BLaER1 treated with 17β-estradiol and CSF1 and Interleukin-3, amounts not matched to agents 10 nM and 100 nM (cell line): ENCODE measurements at regions not wholly inside any gene's neighbourhood (a gene's known extent, or its start where the extent isn't known, plus 50 kb on each side); places are given as distances from the start of the nearest gene placed in this dataset.
"Not testable (repeated sequence)": the region's sequence is repeated elsewhere in the genome, so short reads cannot be mapped to it uniquely, and the experiment has no call there.

Experiments used
- H3K27ac ChIP-seq, 11 experiments: shearing (Covaris generic); formaldehyde crosslinking; 2 replicates each; pipeline ENCODE4 v1.8.1; 2022
- H3K27me3 ChIP-seq, 11 experiments: shearing (Covaris generic); formaldehyde crosslinking; 2 replicates each; pipeline ENCODE4 v1.8.1; 2022
- H3K36me3 ChIP-seq, 11 experiments: shearing (Covaris generic); formaldehyde crosslinking; 2 replicates each; pipeline ENCODE4 v1.8.1; 2022
- H3K4me1 ChIP-seq, 10 experiments: shearing (Covaris generic); formaldehyde crosslinking; 2 replicates each; pipeline ENCODE4 v1.8.1; 2022
- H3K4me2 ChIP-seq, 11 experiments: shearing (Covaris generic); formaldehyde crosslinking; 2 replicates each; pipeline ENCODE4 v1.8.1; 2022
- H3K4me3 ChIP-seq, 10 experiments: shearing (Covaris generic); formaldehyde crosslinking; 2 replicates each; pipeline ENCODE4 v1.8.1; 2022
- H3K9ac ChIP-seq, 11 experiments: shearing (Covaris generic); formaldehyde crosslinking; 2 replicates each; pipeline ENCODE4 v1.8.1; 2022
- H3K9me3 ChIP-seq, 11 experiments: shearing (Covaris generic); formaldehyde crosslinking; replicated peaks in 1 of 11; 2 replicates each; pipeline ENCODE4 v1.8.1; 2022
- H4K20me1 ChIP-seq, 11 experiments: shearing (Covaris generic); formaldehyde crosslinking; 2 replicates each; pipeline ENCODE4 v1.8.1; 2022
- Cebpa-rat ChIP-seq, 11 experiments: shearing (Covaris generic); IDR thresholded peaks; 2 replicates each; pipeline ENCODE4 v1.8.1; 2022

- H4K20me1 ChIP-seq, result no peaks in the 10 kb centered on the region; a peak in 1 of 22 replicates
- 0 out of 22 replicates have a peak, but pooled peaks cover 0 to 4% (median 0%) of the 10 kb centered on the region in 11 experiments for H3K9me3 ChIP-seq
- H3K27me3 ChIP-seq, result no peaks in the 10 kb centered on the region
- H3K4me2 ChIP-seq, result no peak overlapping the region
- H3K4me1 ChIP-seq, result peaks cover 0 to 28% (median 19%) of the 10 kb centered on the region in 10 experiments; a peak in 15 of 20 replicates
- no peak for TF ChIP-seq Cebpa-rat (IDR thresholded peaks at IDR 0.05)
- H3K27ac ChIP-seq, result no peak overlapping the region
- H3K4me3 ChIP-seq, result no peak overlapping the region
- H3K9ac ChIP-seq, result no peak overlapping the region
- H3K36me3 ChIP-seq, result no peaks in the 10 kb centered on the region
These were observed 185.9 kb downstream of the ANKRD60 start for GRCh38 chr20:58042591-58042990.

GRCh38 chr20:58040447-58041290 is 187.8 kb downstream of the ANKRD60 start:
- peaks cover 0 to 23% (median 14%) of the 10 kb centered on the region in 10 experiments; a peak in 15 of 20 replicates for H3K4me1 ChIP-seq
- H3K27ac ChIP-seq, result no peak overlapping the region
- no peak overlapping the region for H3K4me2 ChIP-seq
- no peak overlapping the region for H3K9ac ChIP-seq
- no peaks in the 10 kb centered on the region for H3K27me3 ChIP-seq
- no peak for TF ChIP-seq Cebpa-rat (IDR thresholded peaks at IDR 0.05)
- 0 out of 22 replicates have a peak, but pooled peaks cover 0 to 4% (median 0%) of the 10 kb centered on the region in 11 experiments for H3K9me3 ChIP-seq
- H3K36me3 ChIP-seq, result no peaks in the 10 kb centered on the region
- H3K4me3 ChIP-seq, result no peak overlapping the region
- no peaks in the 10 kb centered on the region for H4K20me1 ChIP-seq

GRCh38 chr20:58039274-58040092 is 189.0 kb downstream of the ANKRD60 start:
- H3K27me3 ChIP-seq, result no peaks in the 10 kb centered on the region
- H3K4me3 ChIP-seq, result no peak overlapping the region
- no peak for TF ChIP-seq Cebpa-rat (IDR thresholded peaks at IDR 0.05)
- H3K27ac ChIP-seq, result no peak overlapping the region
- peaks cover 0 to 21% (median 14%) of the 10 kb centered on the region in 10 experiments; a peak in 15 of 20 replicates for H3K4me1 ChIP-seq
- no peak overlapping the region for H3K9ac ChIP-seq
- H3K4me2 ChIP-seq, result no peak overlapping the region
- 0 out of 22 replicates have a peak, but pooled peaks cover 0 to 4% (median 0%) of the 10 kb centered on the region in 11 experiments for H3K9me3 ChIP-seq
- H4K20me1 ChIP-seq, result no peaks in the 10 kb centered on the region
- no peaks in the 10 kb centered on the region for H3K36me3 ChIP-seq

- TF ChIP-seq Cebpa-rat (IDR thresholded peaks at IDR 0.05), result no peak
- Histone ChIP-seq H3K9me3 (peaks cover 0 to 4% (median 0%) of the 10 kb centered on the region in 11 experiments; a peak in 1 of 22 replicates), H3K27ac (no peak overlapping the region), H3K4me1 (peaks cover 0 to 21% (median 14%) of the 10 kb centered on the region in 10 experiments; a peak in 15 of 20 replicates), H3K9ac (no peak overlapping the region), H3K4me2 (peak overlapping the region in 8 of 11 experiments; percentile 34 to 74 (median 62); a peak in 16 of 22 replicates), H4K20me1 (no peaks in the 10 kb centered on the region), H3K27me3 (no peaks in the 10 kb centered on the region), H3K36me3 (no peaks in the 10 kb centered on the region), H3K4me3 (no peak overlapping the region)
These were observed 190.3 kb downstream of the ANKRD60 start for GRCh38 chr20:58038123-58038654.

GRCh38 chr20:58037631-58038030 is 190.8 kb downstream of the ANKRD60 start:
- Histone ChIP-seq H3K9me3 (peaks cover 0 to 4% (median 0%) of the 10 kb centered on the region in 11 experiments; a peak in 1 of 22 replicates), H3K4me3 (no peak overlapping the region), H4K20me1 (no peaks in the 10 kb centered on the region), H3K27ac (no peak overlapping the region), H3K4me2 (peak overlapping the region in 8 of 11 experiments; percentile 34 to 74 (median 62); a peak in 16 of 22 replicates), H3K4me1 (peaks cover 0 to 26% (median 14%) of the 10 kb centered on the region in 10 experiments; a peak in 15 of 20 replicates), H3K36me3 (no peaks in the 10 kb centered on the region), H3K27me3 (no peaks in the 10 kb centered on the region), H3K9ac (no peak overlapping the region)
- TF ChIP-seq Cebpa-rat (IDR thresholded peaks at IDR 0.05), result no peak

- Histone ChIP-seq H3K27ac (no peak overlapping the region), H3K27me3 (no peaks in the 10 kb centered on the region), H3K9ac (no peak overlapping the region), H3K4me1 (peaks cover 0 to 33% (median 15%) of the 10 kb centered on the region in 10 experiments; a peak in 15 of 20 replicates), H3K9me3 (no peaks in the 10 kb centered on the region; a peak in 1 of 22 replicates), H4K20me1 (no peaks in the 10 kb centered on the region), H3K4me3 (no peak overlapping the region), H3K36me3 (no peaks in the 10 kb centered on the region), H3K4me2 (peak overlapping the region in 2 of 11 experiments; percentile 3 to 24; a peak in 1 of 22 replicates)
- no peak for TF ChIP-seq Cebpa-rat (IDR thresholded peaks at IDR 0.05)
These were observed 195.4 kb downstream of the ANKRD60 start for GRCh38 chr20:58033026-58033536.

GRCh38 chr20:58032599-58032998 is 195.9 kb downstream of the ANKRD60 start:
- no peak for TF ChIP-seq Cebpa-rat (IDR thresholded peaks at IDR 0.05)
- Histone ChIP-seq H3K27me3 (no peaks in the 10 kb centered on the region), H3K4me2 (peak overlapping the region in 1 of 11 experiments; percentile 24; a peak in 1 of 22 replicates)

GRCh38 chr20:58031350-58031749 is 197.1 kb downstream of the ANKRD60 start:
- not testable (repeated sequence) for H3K4me3 ChIP-seq

More at GRCh38 chr20:58032599-58032998, 195.9 kb downstream of the ANKRD60 start:
- no peak overlapping the region for H3K4me3 ChIP-seq
- no peak overlapping the region for H3K27ac ChIP-seq
- H3K4me1 ChIP-seq, result peaks cover 0 to 29% (median 10%) of the 10 kb centered on the region in 10 experiments; a peak in 15 of 20 replicates
- H3K9me3 ChIP-seq, result no peaks in the 10 kb centered on the region; a peak in 1 of 22 replicates
- H4K20me1 ChIP-seq, result no peaks in the 10 kb centered on the region
- no peaks in the 10 kb centered on the region for H3K36me3 ChIP-seq
- no peak overlapping the region for H3K9ac ChIP-seq

More at GRCh38 chr20:58031350-58031749, 197.1 kb downstream of the ANKRD60 start:
- not testable (repeated sequence) for H3K27me3 ChIP-seq, H3K9me3 ChIP-seq, H3K9ac ChIP-seq, H4K20me1 ChIP-seq, H3K36me3 ChIP-seq, H3K27ac ChIP-seq
- Histone ChIP-seq H3K4me2 (peak overlapping the region in 1 of 11 experiments; percentile 19; a peak in 2 of 22 replicates), H3K4me1 (peaks cover 0 to 21% (median 5%) of the 10 kb centered on the region in 10 experiments; a peak in 11 of 20 replicates)
